WTC11 (cell line): ENCODE measurements at regions not wholly inside any gene's neighbourhood (a gene's known extent, or its start where the extent isn't known, plus 50 kb on each side); places are given as distances from the start of the nearest gene placed in this dataset.

Experiments used
- ATAC-seq: fragments of 200-7000 bp; cut with Tn5 transposase; 2 replicates; pipeline ENCODE4 v1.10.0; 2021; ENCODE audit warnings: mild to moderate bottlenecking, moderate library complexity
- CTCF ChIA-PET: fragments of 300-600 bp; sonication (Branson Sonifier 250); formaldehyde crosslinking; loops from one replicate; lab custom pipeline; 2021; ENCODE audit warnings: antibody characterized with exemption; lab: Charles Lee
- POLR2A ChIA-PET: fragments of 350-600 bp; sonication (Branson Sonifier 250); formaldehyde crosslinking; loops from one replicate; lab custom pipeline; 2021; ENCODE audit warnings: antibody characterized with exemption; lab: Charles Lee
- DNase-seq: peaks from one replicate; pipeline ENCODE4 v3.0.0; 2021; ENCODE audit warnings: low spot score
- H3K27ac Mint-ChIP-seq: 2 replicates; pipeline ENCODE4 v1.8.0; 2021; ENCODE audit warnings: mixed read lengths
- H3K27me3 Mint-ChIP-seq: 2 replicates; pipeline ENCODE4 v1.8.0; 2021; ENCODE audit warnings: low read depth, mild to moderate bottlenecking, moderate library complexity, mixed read lengths
- H3K36me3 Mint-ChIP-seq: 2 replicates; pipeline ENCODE4 v1.8.0; 2021; ENCODE audit warnings: mixed read lengths
- H3K4me1 Mint-ChIP-seq: 2 replicates; pipeline ENCODE4 v1.8.0; 2022; ENCODE audit warnings: mixed read lengths
- H3K4me3 Mint-ChIP-seq: 2 replicates; pipeline ENCODE4 v1.8.0; 2021; ENCODE audit warnings: mild to moderate bottlenecking, moderate library complexity, mixed read lengths
- H3K9me3 Mint-ChIP-seq: 2 replicates; pipeline ENCODE4 v1.8.0; 2021; ENCODE audit warnings: mixed read lengths
- ATF2 ChIP-seq: sonication (generic); formaldehyde crosslinking; IDR thresholded peaks from 2 replicates; pipeline ENCODE4 v1.8.1; 2022; ENCODE audit warnings: low read depth, missing genetic modification reagents, borderline replicate concordance
- ATF3 ChIP-seq: sonication (generic); formaldehyde crosslinking; conservative IDR thresholded peaks from 2 replicates; pipeline ENCODE4 v1.8.1; 2022; ENCODE audit warnings: mild to moderate bottlenecking, missing genetic modification reagents
- ERG ChIP-seq: fragments of 250-450 bp; sonication (Bioruptor Pico); IDR thresholded peaks from 2 replicates; pipeline ENCODE4 v1.8.0; 2021; ENCODE audit warnings: mild to moderate bottlenecking
- ESRRA ChIP-seq: sonication (generic); formaldehyde crosslinking; IDR thresholded peaks from 2 replicates; pipeline ENCODE4 v1.8.1; 2022; ENCODE audit warnings: mild to moderate bottlenecking, missing genetic modification reagents, borderline replicate concordance
- NR3C1 ChIP-seq: sonication (generic); formaldehyde crosslinking; conservative IDR thresholded peaks from 2 replicates; pipeline ENCODE4 v1.8.1; 2023; ENCODE audit warnings: low read depth, mild to moderate bottlenecking, missing genetic modification reagents
- PRRX2 ChIP-seq: fragments of 250-450 bp; sonication (Bioruptor Pico); IDR thresholded peaks from 2 replicates; pipeline ENCODE4 v1.8.0; 2021; ENCODE audit warnings: mild to moderate bottlenecking
- SMAD4 ChIP-seq: sonication (generic); formaldehyde crosslinking; IDR thresholded peaks from 2 replicates; pipeline ENCODE4 v1.8.0; 2022; ENCODE audit warnings: mild to moderate bottlenecking, missing genetic modification reagents
- SOX15 ChIP-seq: fragments of 250-450 bp; sonication (Bioruptor Pico); IDR thresholded peaks from 2 replicates; pipeline ENCODE4 v1.9.0; 2021; ENCODE audit warnings: mild to moderate bottlenecking
- TEAD1 ChIP-seq: sonication (generic); formaldehyde crosslinking; IDR thresholded peaks from 2 replicates; pipeline ENCODE4 v1.8.0; 2022; ENCODE audit warnings: mild to moderate bottlenecking, missing genetic modification reagents
- ZBTB21 ChIP-seq: sonication (generic); formaldehyde crosslinking; IDR thresholded peaks from 2 replicates; pipeline ENCODE4 v1.8.1; 2023; ENCODE audit warnings: mild to moderate bottlenecking, missing genetic modification reagents, borderline replicate concordance
- ZBTB43 ChIP-seq: sonication (generic); formaldehyde crosslinking; IDR thresholded peaks from 2 replicates; pipeline ENCODE4 v1.8.1; 2023; ENCODE audit warnings: mild to moderate bottlenecking, missing genetic modification reagents
- ZNF425 ChIP-seq: fragments of 250-450 bp; sonication (Bioruptor Pico); conservative IDR thresholded peaks from 2 replicates; pipeline ENCODE4 v1.9.0; 2021; ENCODE audit warnings: mild to moderate bottlenecking
- ZSCAN18 ChIP-seq: fragments of 250-450 bp; sonication (Bioruptor Pico); IDR thresholded peaks from 2 replicates; pipeline ENCODE4 v2.1.2; 2022; ENCODE audit warnings: mild to moderate bottlenecking, moderate library complexity
- TF ChIP-seq, protein P1 (sequence below): fragments of 250-450 bp; sonication (Bioruptor Pico); IDR thresholded peaks from 2 replicates; pipeline ENCODE4 v1.9.0; 2021; ENCODE audit warnings: mild to moderate bottlenecking
- TF ChIP-seq, protein P2 (sequence below): sonication (generic); formaldehyde crosslinking; IDR thresholded peaks from 2 replicates; pipeline ENCODE4 v1.8.1; 2023; ENCODE audit warnings: mild to moderate bottlenecking, missing genetic modification reagents, moderate library complexity
- TF ChIP-seq, protein P3 (sequence below): sonication (generic); formaldehyde crosslinking; IDR thresholded peaks from 2 replicates; pipeline ENCODE4 v1.8.0; 2023; ENCODE audit warnings: missing genetic modification reagents

- DNase-seq = no peak
- CTCF ChIA-PET = no interaction called here
Measured at GRCh38 chr5:125778791-125779190, 644.4 kb upstream of the GRAMD2B start.

DNA sequence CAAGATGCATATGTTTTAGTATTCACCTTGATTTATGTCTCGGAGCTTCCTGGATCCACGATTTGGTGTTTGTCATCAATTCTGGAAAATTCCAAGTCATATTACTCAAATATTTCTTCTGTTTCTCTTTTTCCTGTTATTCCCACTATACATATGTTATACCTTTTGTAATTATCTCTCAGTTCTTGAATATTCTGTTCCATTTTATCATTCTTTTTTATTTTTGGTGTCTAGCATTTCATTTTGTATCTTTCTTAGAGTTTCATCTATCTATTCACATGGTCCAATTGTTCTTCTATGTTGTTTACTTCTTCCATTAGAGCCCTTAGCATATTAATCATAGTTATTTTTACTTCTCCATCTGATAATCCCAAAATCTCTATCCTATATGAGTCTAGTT is 637.8 kb upstream of the GRAMD2B start:
- DNase-seq (no peak), ATAC-seq (no peak)
- H3K4me1 Mint-ChIP-seq = no peaks in the 10 kb centered on the region
- no peaks in the 10 kb centered on the region for H3K27me3 Mint-ChIP-seq
- no peaks in the 10 kb centered on the region for H3K36me3 Mint-ChIP-seq
- TF ChIP-seq NR3C1 (CRISPR knock-in tag) = no peak
- TF ChIP-seq ERG (CRISPR knock-in tag) = no peak
- H3K4me3 Mint-ChIP-seq = no peak overlapping the region
- H3K9me3 Mint-ChIP-seq = no peaks in the 10 kb centered on the region
- ChIA-PET CTCF (no interaction called here), POLR2A (no interaction called here)
- H3K27ac Mint-ChIP-seq = no peak overlapping the region

More at GRCh38 chr5:125778791-125779190, 644.4 kb upstream of the GRAMD2B start:
- H3K4me1 Mint-ChIP-seq = peaks cover 10% of the 10 kb centered on the region
- H3K27me3 Mint-ChIP-seq = no peaks in the 10 kb centered on the region
- H3K27ac Mint-ChIP-seq = no peak overlapping the region
- no peaks in the 10 kb centered on the region for H3K36me3 Mint-ChIP-seq
- POLR2A ChIA-PET = no interaction called here
- no peak for ATAC-seq
- H3K9me3 Mint-ChIP-seq = no peaks in the 10 kb centered on the region
- no peak for TF ChIP-seq TEAD1
- no peak for TF ChIP-seq ATF2 (CRISPR knock-in tag)
- no peak for TF ChIP-seq PRRX2
- TF ChIP-seq ATF3 (CRISPR knock-in tag) = no peak
- TF ChIP-seq ZNF425 = no peak
- TF ChIP-seq, all 79 proteins: peak for 0
- H3K4me3 Mint-ChIP-seq = no peak overlapping the region

DNA sequence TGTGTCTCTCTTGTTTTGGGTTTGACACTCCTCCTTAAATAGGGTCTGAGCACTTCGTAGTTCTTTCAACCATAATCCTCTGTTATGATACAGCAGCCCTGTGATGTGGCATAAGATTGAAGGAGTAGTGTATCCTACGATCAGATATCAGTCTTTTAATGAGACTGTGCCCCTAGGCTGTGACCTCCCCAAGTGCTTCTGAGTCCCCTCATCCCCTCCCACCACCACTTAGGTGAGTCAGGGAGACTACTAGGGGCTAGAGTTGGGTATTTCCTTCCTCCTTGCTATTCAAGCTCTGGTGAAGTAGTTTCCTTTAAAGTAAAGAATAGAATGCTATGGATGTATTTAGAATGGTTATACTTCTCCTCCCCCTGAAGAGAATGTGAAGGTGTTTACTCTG is 637.2 kb upstream of the GRAMD2B start:
- H3K9me3 Mint-ChIP-seq = no peaks in the 10 kb centered on the region
- no peaks in the 10 kb centered on the region for H3K4me1 Mint-ChIP-seq
- ATAC-seq (no peak; the same call in 1 of the 2 replicates), DNase-seq (no peak)
- H3K36me3 Mint-ChIP-seq = no peaks in the 10 kb centered on the region
- H3K27me3 Mint-ChIP-seq = no peaks in the 10 kb centered on the region
- no peak overlapping the region for H3K4me3 Mint-ChIP-seq
- CTCF ChIA-PET = no interaction called here
- no peak overlapping the region for H3K27ac Mint-ChIP-seq
- POLR2A ChIA-PET = no interaction called here
- TF ChIP-seq ESRRA (CRISPR knock-in tag) (no peak), ZBTB21 (CRISPR knock-in tag) (no peak), SOX15 (CRISPR knock-in tag) (no peak), TEAD1 (no peak), ZNF425 (no peak), ATF2 (CRISPR knock-in tag) (no peak), ZBTB43 (CRISPR knock-in tag) (no peak), ZSCAN18 (CRISPR knock-in tag) (no peak), SMAD4 (CRISPR knock-in tag) (no peak)
- TF ChIP-seq, protein P1, sequence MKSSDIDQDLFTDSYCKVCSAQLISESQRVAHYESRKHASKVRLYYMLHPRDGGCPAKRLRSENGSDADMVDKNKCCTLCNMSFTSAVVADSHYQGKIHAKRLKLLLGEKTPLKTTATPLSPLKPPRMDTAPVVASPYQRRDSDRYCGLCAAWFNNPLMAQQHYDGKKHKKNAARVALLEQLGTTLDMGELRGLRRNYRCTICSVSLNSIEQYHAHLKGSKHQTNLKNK (CRISPR knock-in tag) = no peak
- TF ChIP-seq, protein P2, sequence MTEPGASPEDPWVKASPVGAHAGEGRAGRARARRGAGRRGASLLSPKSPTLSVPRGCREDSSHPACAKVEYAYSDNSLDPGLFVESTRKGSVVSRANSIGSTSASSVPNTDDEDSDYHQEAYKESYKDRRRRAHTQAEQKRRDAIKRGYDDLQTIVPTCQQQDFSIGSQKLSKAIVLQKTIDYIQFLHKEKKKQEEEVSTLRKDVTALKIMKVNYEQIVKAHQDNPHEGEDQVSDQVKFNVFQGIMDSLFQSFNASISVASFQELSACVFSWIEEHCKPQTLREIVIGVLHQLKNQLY = no peak
- TF ChIP-seq, protein P3, sequence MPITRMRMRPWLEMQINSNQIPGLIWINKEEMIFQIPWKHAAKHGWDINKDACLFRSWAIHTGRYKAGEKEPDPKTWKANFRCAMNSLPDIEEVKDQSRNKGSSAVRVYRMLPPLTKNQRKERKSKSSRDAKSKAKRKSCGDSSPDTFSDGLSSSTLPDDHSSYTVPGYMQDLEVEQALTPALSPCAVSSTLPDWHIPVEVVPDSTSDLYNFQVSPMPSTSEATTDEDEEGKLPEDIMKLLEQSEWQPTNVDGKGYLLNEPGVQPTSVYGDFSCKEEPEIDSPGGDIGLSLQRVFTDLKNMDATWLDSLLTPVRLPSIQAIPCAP (CRISPR knock-in tag) = no peak
